Retinal pigment epithelial cell (primary cell): ENCODE measurements at regions not wholly inside any gene's neighbourhood (a gene's known extent, or its start where the extent isn't known, plus 50 kb on each side); places are given as distances from the start of the nearest gene placed in this dataset.

Experiments
- DNase-seq: peaks from one replicate; pipeline ENCODE4 v3.0.0-alpha.2; 2010; ENCODE audit warnings: low read depth
- H3K4me3 ChIP-seq: 2 replicates; pipeline ENCODE4 v1.5.1; 2011; ENCODE audit warnings: mild to moderate bottlenecking, low read length, control low read depth, moderate library complexity
- CTCF ChIP-seq: conservative IDR thresholded peaks from 2 replicates; pipeline ENCODE4 v1.5.1; 2011; ENCODE audit warnings: low read depth, low read length, control low read depth, inconsistent platforms

- TF ChIP-seq CTCF, result no peak
- DNase-seq, result no peak
- no peak overlapping the region for H3K4me3 ChIP-seq
Measured at GRCh38 chr2:16258350-16258749, 318.0 kb downstream of the MYCN start.

- TF ChIP-seq CTCF, result no peak
- no peak for DNase-seq
- no peak overlapping the region for H3K4me3 ChIP-seq
Measured at GRCh38 chr2:16257322-16258028, 317.1 kb downstream of the MYCN start.

DNA sequence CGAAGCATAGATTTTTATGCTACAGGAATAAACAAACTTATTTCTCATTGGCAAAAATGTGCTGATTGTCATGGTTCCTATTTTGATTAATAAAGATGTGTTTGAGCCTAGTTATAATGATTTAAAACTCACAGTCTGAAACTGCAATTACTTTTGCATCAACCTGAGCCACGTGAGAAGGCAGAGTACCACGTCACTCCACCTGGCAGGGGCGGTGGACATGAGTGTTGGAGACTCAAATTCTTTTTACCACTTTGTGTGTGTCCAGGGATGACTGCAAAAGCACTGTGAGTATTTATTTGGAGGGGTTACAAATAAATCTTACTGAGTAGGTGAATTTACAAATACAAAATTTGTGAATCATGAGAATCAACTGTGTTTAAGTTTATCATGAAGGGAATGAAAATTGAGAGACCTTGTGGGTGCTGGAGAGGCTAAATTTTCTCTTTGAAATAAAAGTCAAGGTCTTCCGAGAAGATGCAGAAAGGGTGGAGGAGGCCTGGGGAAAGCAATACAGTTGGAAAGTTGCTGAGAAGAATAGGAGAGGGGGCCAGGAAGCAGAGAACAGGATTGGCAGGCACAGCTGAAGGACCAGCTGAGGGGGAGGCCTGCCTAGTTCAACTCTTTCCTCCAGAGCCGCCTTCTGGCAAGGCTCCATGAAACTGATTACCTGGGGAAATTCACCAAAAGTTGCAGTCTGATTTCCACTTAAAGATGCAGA lies 316.4 kb downstream of the MYCN start:
- no peak for DNase-seq
- TF ChIP-seq CTCF, result no peak
- H3K4me3 ChIP-seq, result no peak overlapping the region

DNA sequence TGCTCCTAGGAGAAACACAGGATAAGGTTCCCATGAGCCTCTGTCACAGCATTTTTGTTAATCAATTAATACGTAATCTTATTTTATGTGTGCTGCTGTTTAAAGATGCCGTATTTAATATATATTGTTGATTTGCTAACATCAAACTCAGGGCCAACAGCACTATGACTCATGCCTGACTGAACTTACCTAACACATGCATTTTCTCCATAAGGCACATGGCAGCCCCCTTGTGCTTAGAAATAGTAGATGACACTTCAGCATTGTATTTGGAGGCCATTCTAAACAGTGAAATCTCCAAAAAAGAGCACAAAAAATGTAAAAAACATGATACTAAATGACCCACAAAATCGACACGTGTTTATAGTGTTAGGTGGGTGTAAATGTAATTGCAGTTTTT lies 314.8 kb downstream of the MYCN start:
- DNase-seq, result no peak

DNA sequence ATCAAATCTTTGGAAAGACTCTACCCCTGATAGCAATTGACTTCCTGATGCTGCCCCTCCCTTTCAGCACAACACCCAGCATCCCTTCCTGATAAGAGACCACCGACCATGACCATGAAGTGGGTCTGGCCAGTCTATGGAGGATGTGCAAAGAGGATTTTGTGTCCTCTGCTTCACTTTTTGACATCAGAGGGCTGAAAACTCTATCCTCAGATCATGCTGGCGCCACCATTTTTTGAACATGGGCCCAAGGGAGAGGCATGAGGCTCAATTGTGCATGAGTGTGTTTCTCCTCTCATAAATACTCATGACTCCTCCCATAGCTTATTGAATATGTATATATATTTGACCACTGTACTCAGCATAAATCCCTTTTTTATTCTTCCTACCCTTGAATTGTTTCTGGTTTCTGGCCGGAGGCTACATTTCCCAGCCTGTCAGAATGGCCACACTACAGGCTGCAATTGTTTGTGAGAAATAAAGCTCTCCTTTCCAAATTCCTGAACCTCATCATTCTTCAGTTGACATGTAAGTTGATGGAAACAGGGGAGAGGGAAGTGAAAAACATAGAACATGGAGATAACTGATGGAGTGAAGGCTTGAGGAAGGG lies 314.1 kb downstream of the MYCN start:
- TF ChIP-seq CTCF, result no peak
- H3K4me3 ChIP-seq, result no peak overlapping the region
- DNase-seq, result no peak

More for the DNA sequence above, 314.8 kb downstream of the MYCN start:
- H3K4me3 ChIP-seq, result no peak overlapping the region
- TF ChIP-seq CTCF, result no peak

- no peak overlapping the region for H3K4me3 ChIP-seq
- DNase-seq, result no peak
- no peak for TF ChIP-seq CTCF
Measured at GRCh38 chr2:16253291-16253690, 312.9 kb downstream of the MYCN start.

GRCh38 chr2:16252891-16253290 lies 312.5 kb downstream of the MYCN start:
- TF ChIP-seq CTCF, result no peak
- H3K4me3 ChIP-seq, result no peak overlapping the region

More at GRCh38 chr2:16252891-16253290, 312.5 kb downstream of the MYCN start:
- DNase-seq, result no peak
